Renal cortex interstitium (tissue), 11 donors: ENCODE measurements at regions not wholly inside any gene's neighbourhood (a gene's known extent, or its start where the extent isn't known, plus 50 kb on each side); places are given as distances from the start of the nearest gene placed in this dataset.
"Not testable (repeated sequence)": the region's sequence is repeated elsewhere in the genome, so short reads cannot be mapped to it uniquely, and the experiment has no call there.

ENCODE experiments used
- DNase-seq, 11 donors: peaks; one replicate each; pipeline ENCODE4 v3.0.0-alpha.2; 2013; ENCODE audit warnings: low read depth in 9 of 11, low spot score in 4 of 11; ENCODE audit errors: extremely low read depth in 1 of 11

DNA sequence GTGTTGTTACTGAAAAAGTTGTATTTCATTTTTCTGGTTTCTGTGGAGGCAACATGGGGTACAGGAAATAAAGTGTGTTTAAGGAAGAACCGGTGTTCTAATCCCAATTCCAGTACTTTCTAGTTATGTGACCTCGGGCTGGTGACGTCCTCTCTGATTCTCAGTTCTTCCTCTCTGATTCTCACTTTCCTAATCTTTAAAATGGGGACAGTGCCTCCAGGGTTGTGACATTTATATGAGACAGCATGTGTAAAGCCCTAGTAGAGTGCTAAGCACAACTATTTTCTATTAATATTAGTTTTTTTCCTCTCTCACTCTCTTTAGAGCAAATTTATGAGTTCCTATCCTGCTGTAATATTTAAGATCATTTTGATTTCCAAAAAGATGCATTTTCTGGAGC is 50.9 kb upstream of the PTPDC1 start:
- DNase-seq: no peak

GRCh38 chr9:94031946-94032345 is 52.3 kb upstream of the PTPDC1 start:
- no peak for DNase-seq

GRCh38 chr9:94031380-94031779 is 52.9 kb upstream of the PTPDC1 start:
- DNase-seq: no peak

- peak; percentile 61 to 90 (median 86) for DNase-seq
These were observed 53.7 kb upstream of the PTPDC1 start for GRCh38 chr9:94030318-94031179.

DNA sequence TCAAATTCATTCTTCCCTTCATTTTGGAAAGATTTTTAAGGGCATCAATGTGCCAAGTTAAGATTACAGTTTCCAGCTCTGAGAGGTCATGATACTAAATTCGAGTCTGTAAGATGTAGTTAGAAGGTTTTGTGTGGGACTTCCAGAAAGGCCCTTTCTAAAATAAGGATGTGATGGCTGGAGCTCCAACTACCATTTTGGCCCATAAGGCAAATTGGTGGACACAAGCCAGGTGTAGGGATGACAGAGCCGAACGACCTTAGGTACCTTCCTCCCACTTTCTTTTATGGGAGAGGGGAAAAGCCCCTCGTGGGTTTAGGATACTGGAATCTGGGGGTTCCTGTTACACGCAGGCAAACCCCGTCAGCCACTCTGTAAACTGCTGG is 54.3 kb upstream of the PTPDC1 start:
- no peak for DNase-seq

- DNase-seq: no peak
These were observed 57.4 kb upstream of the PTPDC1 start for GRCh38 chr9:94026816-94027215.

DNA sequence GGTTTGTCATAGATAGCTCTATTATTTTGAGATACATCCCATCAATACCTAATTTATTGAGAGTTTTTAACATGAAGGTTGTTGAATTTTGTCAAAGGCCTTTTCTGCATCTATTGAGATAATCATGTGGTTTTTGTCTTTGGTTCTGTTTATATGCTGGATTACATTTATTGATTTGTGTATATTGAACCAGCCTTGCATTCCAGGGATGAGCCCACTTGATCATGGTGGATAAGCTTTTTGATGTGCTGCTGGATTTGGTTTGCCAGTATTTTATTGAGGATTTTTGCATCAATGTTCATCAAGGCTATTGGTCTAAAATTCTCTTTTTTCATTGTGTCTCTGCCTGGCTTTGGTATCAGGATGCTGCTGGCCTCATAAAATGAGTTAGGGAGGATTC is 61.8 kb upstream of the PTPDC1 start:
- DNase-seq: not testable (repeated sequence)

DNA sequence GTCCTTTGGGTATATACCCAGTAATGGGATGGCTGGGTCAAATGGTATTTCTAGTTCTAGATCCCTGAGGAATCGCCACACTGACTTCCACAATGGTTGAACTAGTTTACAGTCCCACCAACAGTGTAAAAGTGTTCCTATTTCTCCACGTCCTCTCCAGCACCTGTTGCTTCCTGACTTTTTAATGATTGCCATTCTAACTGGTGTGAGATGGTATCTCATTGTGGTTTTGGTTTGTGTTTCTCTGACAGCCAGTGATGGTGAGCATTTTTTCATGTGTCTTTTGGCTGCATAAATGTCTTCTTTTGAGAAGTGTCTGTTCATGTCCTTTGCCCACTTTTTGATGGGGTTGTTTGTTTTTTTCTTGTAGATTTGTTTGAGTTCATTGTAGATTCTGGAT is 63.4 kb upstream of the PTPDC1 start:
- not testable (repeated sequence) for DNase-seq

DNA sequence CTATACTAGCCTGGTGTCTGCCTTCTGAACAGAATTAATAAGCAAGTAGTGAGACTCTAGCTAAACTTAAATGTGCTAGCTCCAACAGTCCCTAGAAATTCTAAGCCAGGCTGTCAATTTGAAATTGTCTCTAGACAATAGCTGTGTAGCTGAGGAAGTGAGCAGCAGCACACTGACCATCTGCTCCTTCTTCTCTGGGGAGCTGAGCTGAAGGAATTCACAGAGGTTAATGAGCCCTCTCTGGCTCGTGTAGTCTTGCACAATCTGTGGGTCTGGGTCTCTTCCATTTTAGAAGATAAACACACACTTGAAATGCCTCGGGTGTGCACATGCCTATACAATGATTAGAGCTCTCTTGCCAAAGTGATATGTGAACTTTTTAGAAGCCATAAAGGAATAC is 63.5 kb upstream of the BARX1 start:
- peak in 1 of 11 donors; percentile 12 for DNase-seq

GRCh38 chr9:94017939-94018531 is 62.9 kb upstream of the BARX1 start:
- DNase-seq: no peak

DNA sequence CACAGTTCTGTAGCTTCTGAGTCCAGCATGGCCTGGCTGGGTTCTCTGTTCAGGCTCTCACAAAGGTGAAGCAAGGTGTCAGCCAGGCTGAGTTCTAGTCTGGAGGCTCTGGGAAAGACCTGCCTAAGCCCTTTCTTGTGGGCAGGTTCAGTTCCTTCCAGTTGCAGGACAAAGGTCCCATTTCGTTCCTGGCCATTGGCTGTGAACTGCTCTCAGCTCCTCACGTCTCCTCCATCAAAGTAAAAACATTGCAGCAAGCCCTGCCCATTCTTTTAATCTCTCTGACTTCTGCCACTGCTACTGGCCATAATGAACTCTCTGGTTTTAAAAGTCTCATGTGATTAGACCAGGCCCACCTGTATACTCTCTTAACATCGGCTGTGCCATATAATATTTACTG is 61.6 kb upstream of the BARX1 start:
- DNase-seq: no peak

DNA sequence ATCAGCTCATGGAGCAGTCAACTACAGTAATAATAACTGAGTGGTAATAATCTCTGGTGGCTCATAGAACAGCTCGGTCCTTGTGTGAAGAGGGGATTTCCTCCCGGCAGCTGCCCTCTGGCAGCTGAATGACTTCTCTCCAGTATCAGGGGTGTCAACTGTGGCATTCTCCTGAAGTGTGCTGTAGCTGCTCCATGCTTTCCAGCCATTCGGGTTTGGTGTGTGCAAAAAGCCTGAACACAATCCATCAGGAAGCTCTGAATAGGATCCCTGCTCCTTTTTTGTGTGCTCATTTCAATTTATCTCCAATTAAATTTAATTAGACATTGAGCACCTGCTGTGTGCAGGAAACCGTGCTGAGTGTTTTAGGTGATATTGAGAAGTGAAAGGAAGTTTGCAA is 59.8 kb upstream of the BARX1 start:
- no peak for DNase-seq

- DNase-seq: peak in 1 of 11 donors; percentile 22
These were observed 59.0 kb upstream of the BARX1 start for GRCh38 chr9:94014066-94014654.

DNA sequence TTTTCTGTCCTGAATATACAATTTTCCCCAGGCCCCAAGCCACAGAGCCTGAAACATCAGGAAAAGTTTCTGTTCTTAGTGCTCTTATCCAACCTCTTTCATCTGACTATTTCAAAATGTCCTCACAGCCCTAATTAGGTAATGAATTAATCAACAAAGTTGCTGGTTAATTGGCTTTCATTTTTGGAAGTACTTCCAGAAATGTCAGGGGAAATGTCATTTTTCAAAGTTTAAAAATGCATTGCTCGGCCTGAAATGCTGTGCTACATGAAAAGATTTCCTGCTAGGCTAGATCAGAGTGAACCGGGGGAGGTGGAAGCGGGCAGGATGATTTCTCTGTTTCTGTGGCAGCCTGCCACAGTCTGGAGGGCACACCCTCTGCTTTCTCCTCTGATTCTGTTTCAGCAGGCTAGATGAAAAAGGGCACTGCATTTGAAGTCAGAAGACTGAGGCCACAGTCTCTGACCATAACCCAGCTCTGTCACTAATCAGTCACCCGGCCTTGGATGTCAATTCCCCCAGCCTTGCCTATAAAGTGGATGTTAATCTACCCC is 55.9 kb upstream of the BARX1 start:
- DNase-seq: no peak

DNA sequence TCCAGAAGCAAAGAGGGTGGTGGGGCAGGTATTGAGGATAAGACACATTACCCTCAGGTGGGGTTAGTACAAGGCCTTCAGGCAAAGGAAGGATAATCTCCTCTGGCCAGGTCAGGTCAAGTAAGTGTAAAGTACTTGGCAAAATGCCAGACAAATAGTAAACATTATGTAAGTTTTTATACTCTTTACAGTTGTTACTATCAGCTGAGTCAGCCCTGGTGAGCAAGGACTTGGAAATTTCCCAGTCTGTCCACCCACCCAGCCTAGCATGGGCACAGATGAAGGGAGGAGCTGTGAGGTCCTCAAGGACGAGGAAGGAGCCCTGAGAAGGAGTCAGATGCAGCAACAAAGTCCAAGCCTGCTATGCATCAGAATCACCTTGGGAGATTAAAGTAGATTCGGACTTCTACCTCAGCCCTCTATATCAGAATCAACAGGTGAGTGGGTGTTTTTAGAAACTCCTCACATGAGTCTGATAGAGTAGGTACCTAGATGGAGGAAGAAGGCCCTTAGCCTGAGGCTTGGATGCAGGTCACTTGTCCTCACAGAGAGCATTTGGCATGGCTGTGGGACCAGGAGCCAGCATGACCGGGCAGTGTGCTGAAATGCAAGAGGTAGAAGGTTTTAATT is 50.2 kb upstream of the BARX1 start:
- no peak for DNase-seq
